ENCODE measurements at regions not wholly inside any gene's neighbourhood (a gene's known extent, or its start where the extent isn't known, plus 50 kb on each side); places are given as distances from the start of the nearest gene placed in this dataset.

DNA sequence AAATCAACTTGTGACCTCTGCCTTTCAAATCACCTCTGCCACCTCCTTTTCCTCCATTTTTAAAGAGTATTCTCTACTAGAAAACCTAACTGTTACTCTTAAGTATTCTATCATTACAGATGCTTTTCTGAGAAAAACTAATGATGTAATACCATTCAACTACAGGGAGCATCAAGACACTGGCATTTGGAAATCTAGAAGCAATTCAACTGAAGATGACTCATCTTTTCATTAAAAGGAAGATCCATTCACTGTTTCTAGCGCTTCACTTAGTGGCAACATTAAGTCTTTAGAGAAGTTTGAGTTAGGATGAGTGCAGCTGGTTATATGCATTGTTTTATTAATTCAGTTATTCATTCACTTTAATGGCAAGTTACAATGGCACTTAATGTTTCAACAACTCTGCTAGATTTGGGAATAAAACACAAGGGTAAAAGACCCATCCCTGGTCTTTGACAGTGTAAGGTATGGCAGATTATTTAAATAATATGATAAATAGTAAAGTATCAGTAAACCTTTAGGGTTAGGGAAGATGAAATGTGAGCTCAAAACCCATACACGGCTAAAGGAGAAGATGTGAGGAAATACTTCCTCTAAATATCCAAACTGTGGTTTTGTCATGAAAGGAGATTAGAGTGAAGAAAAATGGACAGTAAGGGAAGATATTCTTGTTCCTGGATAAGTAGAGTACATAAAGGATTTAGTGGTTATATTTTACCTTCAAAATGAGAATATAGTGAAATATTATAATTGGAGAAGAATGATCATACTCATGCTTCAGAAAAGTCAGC, 61.7 kb downstream of the KCNJ2 start:
- DNase-seq (ENCODE audit: low spot score): no peak

GRCh38 chr17:70232466-70232865, 63.1 kb downstream of the KCNJ2 start:
- no peak for DNase-seq (ENCODE audit: low spot score)

DNA sequence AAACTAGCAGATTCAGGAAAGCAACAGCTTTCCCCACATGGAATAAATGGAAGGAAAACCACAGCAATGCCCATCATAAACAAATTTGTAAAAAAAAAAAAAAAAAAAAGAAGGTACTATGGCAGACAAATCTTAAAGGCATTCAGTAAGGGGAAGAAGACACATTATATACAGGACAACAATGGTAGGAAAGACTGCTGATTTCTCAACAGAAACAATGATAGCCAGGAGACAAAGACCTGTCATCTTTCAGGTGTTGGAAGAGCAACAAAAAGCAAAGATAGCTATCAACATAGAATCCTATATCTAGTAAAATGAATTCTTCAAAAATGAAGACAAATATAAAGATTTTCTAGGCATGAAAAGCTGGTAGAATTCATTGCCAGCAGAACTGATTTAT, 65.9 kb downstream of the KCNJ2 start:
- no peak for DNase-seq (ENCODE audit: low spot score)

GRCh38 chr17:70238228-70238627, 68.9 kb downstream of the KCNJ2 start:
- no peak for DNase-seq (ENCODE audit: low spot score)

- no peak for DNase-seq (ENCODE audit: low spot score)
Observed at GRCh38 chr17:70238646-70239045, 69.3 kb downstream of the KCNJ2 start.

- DNase-seq (ENCODE audit: low spot score): no peak
Observed at GRCh38 chr17:70239391-70239826, 70.1 kb downstream of the KCNJ2 start.

DNA sequence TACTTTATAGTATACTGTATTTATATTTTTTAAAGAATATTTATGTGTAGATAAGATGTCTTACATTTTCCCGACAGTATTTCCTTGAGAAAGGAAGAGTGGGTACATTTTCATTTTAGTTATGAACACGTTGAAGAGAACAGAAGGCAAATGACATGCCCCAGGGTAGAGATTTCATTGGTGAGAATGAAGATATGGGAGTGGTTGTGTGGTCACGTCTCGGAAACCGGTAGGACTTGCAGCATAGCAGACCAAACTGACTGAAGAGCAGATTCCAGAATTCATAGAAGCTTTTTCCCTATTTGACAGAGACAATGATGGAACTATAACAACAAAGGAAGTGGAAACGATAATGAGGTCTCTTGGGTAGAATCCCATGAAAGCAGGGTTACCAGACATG, 71.7 kb downstream of the KCNJ2 start:
- no peak for DNase-seq (ENCODE audit: low spot score)

DNA sequence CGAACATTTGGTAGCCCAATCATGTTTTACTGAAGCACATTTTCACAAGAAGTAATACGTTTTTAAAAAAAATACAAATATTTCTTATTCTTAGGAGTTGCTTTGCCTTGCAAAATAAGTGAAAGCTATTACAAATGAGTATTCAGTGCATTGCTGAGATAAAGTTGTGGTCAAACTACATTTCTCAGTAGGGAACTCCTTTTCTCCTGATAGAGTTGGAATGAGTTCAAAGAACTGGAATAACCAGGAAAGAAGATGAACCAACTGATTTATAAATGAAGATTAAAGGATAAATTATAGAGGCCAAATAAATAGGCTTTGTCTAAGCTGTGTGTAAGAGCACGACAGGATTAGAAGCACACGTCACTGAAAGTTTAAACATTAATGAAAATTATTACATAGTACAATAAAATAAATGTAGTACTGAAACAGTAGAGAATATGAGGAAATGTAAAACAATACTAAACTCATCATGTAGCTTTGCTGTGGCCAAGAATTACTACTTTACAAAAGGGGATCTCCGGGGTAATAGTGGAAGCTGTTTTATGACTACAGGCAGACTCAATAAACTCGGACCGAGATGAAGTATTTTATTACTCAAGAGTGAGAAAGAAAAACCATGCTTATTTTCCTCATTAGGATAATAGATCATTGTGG, 73.6 kb downstream of the KCNJ2 start:
- DNase-seq (ENCODE audit: low spot score): no peak

GRCh38 chr17:70251706-70252105, 82.4 kb downstream of the KCNJ2 start:
- DNase-seq (ENCODE audit: low spot score): no peak

DNA sequence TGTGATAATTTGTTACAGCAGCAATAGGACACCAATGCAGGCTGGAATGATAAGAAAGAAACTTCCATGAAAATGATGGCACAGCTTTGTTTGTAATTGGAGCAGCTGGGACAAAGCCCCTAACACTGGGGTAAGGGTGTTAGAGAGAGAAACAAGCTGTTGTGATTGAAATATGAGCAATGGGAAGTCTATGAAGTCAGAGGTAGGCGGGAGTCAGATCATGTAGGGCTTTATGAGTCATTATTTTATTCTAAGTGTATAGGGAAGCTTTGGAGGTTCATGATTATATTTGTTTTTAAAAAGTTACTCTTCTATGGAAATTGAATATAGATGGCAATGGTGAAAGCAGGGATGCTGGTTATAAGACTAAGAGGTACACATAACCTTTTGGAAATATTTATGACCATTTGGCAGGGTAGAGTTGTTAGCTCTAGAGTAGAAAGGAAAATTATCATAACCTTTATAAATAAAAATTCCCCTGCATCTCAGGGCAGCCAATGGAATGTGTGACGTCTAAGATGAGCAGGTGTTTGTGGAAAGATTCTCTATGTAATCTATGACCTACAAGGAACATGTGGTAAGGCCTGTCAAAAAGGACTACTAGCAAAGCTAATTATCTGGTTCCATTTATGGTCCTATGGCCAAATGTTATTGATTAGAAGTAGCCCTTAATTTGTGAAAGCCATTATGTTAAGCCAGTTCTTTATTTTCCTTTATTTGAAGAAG, 85.6 kb downstream of the KCNJ2 start:
- no peak for DNase-seq (ENCODE audit: low spot score)

DNA sequence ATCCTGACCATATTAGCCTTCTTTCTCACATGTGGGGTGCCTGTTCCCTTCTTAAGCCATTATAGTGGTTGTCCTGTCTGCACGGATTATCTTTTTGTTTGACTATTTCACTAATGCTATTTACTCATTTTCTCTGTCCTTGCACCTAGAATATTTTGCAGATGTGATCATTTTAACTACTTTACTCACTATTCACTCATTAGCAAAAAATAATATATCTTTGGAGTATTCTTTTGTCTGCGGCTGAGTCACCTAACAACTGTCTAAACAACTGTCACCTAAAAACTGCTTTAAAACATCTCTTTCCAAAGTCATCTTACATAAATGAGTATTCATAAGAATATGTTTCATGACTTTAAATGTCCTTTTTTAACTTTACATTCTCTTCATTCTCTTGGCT, 87.4 kb downstream of the KCNJ2 start:
- no peak for DNase-seq (ENCODE audit: low spot score)

DNA sequence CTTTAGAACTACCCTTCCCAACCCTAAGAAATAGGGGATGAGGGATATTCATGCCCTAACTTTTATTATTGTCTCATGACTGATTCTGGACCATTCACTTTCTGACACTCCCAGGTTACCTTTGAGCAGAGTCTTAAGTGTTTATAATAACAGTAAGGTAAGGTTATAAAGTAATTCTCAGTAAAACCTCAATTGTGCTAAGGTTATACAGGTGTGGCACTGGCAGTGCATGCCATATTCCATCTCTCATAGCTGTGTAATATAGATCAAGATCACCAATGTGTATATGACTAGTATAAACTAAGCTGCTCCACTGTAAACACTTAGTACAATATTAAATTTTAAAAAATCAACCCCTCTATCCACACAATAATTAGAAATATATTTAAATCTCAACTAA, 89.1 kb downstream of the KCNJ2 start:
- no peak for DNase-seq (ENCODE audit: low spot score)

DNA sequence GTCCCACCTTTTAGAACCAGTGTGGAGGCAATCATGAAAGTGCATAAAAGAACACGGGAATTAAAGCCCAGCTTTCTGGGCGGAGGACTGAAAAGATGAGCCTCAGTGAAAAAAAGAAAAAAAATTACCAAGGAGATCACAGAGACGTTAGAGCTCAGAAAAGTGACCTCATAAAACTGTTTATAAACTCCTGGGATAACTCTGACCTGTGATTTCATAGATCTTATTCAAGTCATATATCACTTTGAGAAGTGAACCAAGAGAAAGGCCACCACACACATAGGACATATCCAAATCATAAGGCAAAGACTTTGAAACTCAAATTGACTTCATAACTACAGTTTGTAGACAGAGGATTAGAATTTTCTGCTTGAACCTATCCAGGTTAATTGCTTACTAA, 90.1 kb downstream of the KCNJ2 start:
- no peak for DNase-seq (ENCODE audit: low spot score)

DNA sequence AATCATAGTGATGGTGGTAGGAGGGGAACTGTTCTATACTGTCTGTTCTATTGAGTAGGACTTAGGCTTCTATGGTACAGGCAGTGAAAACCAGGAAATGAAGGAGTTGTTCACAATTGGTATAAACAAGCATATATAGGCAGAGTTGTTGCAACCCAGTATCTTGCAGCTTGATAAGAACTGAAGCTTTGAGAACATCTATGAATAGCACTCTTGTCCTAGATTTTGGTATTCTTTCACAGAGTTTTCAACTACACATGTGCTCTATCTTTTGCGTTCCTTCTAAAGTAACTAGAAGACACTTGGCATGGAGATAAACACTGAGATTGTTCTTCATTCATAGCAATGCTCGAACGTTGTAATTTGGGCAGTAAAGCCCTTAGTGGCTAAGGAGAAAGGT, 91.8 kb downstream of the KCNJ2 start:
- DNase-seq (ENCODE audit: low spot score): no peak

DNA sequence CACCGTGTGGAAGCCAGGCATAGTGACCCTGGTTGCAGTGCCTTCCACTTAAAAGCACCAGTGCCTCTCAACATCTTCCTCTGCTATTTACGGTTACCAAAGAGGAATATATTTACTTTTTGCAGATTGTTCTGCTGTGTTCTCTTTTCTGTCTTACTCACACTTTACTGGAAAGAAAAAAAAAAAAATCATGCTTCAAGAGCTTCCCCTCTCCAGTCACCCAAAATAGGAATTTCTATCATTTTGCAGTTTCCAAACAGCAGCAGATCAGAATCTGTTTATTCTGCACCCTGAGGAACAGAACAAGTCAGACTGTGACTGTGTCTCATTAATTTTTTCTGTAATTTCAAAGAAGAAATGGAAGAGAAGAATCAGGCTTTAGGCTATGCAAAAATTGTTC, 96.1 kb downstream of the KCNJ2 start:
- no peak for DNase-seq (ENCODE audit: low spot score)

GRCh38 chr17:70266394-70266793, 97.1 kb downstream of the KCNJ2 start:
- DNase-seq (ENCODE audit: low spot score): no peak

- DNase-seq (ENCODE audit: low spot score): no peak
Observed at GRCh38 chr17:70268383-70268782, 99.1 kb downstream of the KCNJ2 start.

DNA sequence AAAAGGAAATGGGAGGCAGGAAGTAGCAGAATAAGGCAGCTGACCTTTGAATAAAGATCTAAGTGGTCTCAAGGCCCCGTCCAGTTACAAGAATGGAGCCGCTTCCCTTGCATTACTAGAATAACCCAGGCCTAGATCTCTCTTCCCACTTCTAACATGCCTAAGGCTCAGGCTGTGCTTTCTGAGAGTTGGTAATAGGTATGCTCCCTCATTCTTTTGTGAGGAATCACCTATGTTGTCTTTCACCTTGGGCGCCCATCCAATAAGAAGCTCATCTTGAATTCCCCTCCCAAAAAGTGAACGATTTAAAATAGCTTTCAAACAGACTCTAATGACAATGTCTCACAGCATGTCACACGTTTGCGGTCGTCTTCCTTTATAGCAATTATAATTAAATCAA, 101.2 kb downstream of the KCNJ2 start:
- no peak for DNase-seq (ENCODE audit: low spot score)

GRCh38 chr17:70271200-70271599, 101.9 kb downstream of the KCNJ2 start:
- no peak for DNase-seq (ENCODE audit: low spot score)

DNA sequence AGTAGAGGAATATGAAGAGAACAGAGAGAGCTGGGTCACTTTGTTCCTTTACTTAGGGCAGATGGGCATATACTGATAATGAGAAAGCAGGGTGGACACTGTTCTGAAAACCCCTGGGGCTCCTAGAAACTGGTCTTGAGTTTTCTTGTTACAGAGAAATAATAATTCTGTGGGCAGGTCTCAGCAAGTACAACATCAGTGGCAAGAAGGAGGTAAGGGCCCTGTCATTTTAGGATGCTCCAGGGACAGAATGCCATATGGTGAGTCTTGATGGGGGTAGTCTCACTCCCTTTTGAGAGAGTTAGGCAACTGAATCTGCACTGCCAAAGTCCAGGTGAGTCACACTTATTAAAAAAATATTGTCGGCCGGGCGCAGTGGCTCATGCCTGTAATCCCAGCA, 102.3 kb downstream of the KCNJ2 start:
- no peak for DNase-seq (ENCODE audit: low spot score)

GRCh38 chr17:70274255-70274654, 104.9 kb downstream of the KCNJ2 start:
- no peak for DNase-seq (ENCODE audit: low spot score)

- DNase-seq (ENCODE audit: low spot score): no peak
Observed at GRCh38 chr17:70276906-70277305, 107.6 kb downstream of the KCNJ2 start.

DNA sequence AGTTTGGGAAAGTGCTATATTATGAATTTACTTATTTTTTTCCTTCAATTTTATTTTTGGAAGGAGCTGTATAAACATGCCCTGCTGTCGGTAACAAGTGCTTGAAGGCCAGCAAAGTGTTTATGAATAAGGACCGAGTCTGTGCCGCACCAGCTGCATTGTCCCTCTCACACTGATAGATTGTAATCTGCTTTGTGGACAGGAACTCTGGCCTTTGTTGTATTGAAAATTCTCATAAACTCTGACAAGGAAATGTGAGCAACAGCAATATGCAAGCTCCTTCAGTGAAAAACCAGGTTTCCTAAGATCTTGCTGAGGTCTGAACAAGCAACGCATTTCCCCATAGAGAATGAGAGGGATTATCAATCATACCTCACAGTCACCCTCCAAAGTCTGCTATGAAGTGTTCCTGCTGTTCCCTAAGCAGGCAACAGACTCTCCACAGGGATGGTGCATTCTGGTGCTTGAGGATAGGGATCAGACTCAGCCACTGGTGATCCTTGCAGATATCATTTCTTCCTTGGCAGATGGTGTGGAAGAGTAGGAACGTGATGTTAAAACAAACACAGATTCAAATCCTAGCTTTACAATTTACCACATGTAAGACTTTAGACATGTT, 109.6 kb downstream of the KCNJ2 start:
- no peak for DNase-seq (ENCODE audit: low spot score)
